Nephron (organoid): ENCODE measurements at regions not wholly inside any gene's neighbourhood (a gene's known extent, or its start where the extent isn't known, plus 50 kb on each side); places are given as distances from the start of the nearest gene placed in this dataset.

Experiments
- H3K27ac Mint-ChIP-seq, 3 experiments: 2 replicates each; pipeline ENCODE4 v1.8.0; 2020; ENCODE audit warnings: mixed read lengths in 3 of 3, mild to moderate bottlenecking in 2 of 3, moderate library complexity in 1 of 3
- H3K27me3 Mint-ChIP-seq: 2 replicates; pipeline ENCODE4 v1.8.0; 2021; ENCODE audit warnings: low read depth, mild to moderate bottlenecking, moderate library complexity, mixed read lengths
- H3K36me3 Mint-ChIP-seq: 2 replicates; pipeline ENCODE4 v1.8.0; 2020; ENCODE audit warnings: low read depth, mixed read lengths
- H3K4me1 Mint-ChIP-seq: 2 replicates; pipeline ENCODE4 v1.8.0; 2020; ENCODE audit warnings: mixed read lengths
- H3K4me3 Mint-ChIP-seq, 3 experiments: 2 replicates each; pipeline ENCODE4 v1.8.0; 2020; ENCODE audit warnings: mild to moderate bottlenecking in 3 of 3, mixed read lengths in 3 of 3, moderate library complexity in 2 of 3
- H3K9me3 Mint-ChIP-seq: 2 replicates; pipeline ENCODE4 v1.8.0; 2020; ENCODE audit warnings: mixed read lengths
- CTCF ChIP-seq, 3 experiments: fragments of 200-600 bp; sonication (generic); IDR thresholded peaks; one replicate each; pipeline ENCODE4 v1.5.0; 2021; ENCODE audit warnings: antibody characterized with exemption in 3 of 3; ENCODE audit not compliant: unreplicated experiment in 3 of 3

DNA sequence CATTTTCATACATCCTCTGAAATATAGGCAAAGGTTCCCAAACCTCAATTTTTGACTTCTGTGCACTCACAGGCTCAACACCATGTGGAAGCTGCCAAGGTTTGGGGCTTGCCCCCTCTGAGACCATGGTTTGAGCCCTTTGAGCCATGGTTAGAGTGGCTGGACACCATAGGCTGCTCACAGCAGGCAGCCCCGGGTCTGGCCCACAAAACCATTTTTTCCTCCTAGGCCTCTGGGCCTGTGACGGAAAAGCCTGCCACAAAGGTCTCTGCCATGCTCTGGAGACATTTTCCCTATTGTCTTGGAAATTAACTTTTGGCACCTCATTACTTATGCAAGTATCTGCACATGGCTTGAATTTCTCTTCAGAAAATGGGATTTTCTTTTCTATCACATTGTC is 1113.2 kb upstream of the ATXN7L3B start:
- Mint-ChIP-seq H3K4me3 (no peak overlapping the region), H3K36me3 (peaks cover 3% of the 10 kb centered on the region), H3K27me3 (no peaks in the 10 kb centered on the region), H3K27ac (no peak overlapping the region), H3K9me3 (peaks cover 12% of the 10 kb centered on the region), H3K4me1 (no peaks in the 10 kb centered on the region)
- TF ChIP-seq CTCF (IDR thresholded peaks at IDR 0.05; ENCODE audit: unreplicated experiment in 3 of 3) = no peak

GRCh38 chr12:73445658-73446324 is 1091.8 kb upstream of the ATXN7L3B start:
- no peak for TF ChIP-seq CTCF (IDR thresholded peaks at IDR 0.05; ENCODE audit: unreplicated experiment in 3 of 3)
- Mint-ChIP-seq H3K9me3 (no peaks in the 10 kb centered on the region), H3K27ac (no peak overlapping the region)

GRCh38 chr12:73452672-73453469 is 1084.8 kb upstream of the ATXN7L3B start:
- no peaks in the 10 kb centered on the region for H3K4me1 Mint-ChIP-seq
- no peaks in the 10 kb centered on the region for H3K27me3 Mint-ChIP-seq
- no peak for TF ChIP-seq CTCF (IDR thresholded peaks at IDR 0.05; ENCODE audit: unreplicated experiment in 3 of 3)
- no peaks in the 10 kb centered on the region for H3K36me3 Mint-ChIP-seq
- H3K27ac Mint-ChIP-seq = no peak overlapping the region
- no peak overlapping the region for H3K4me3 Mint-ChIP-seq
- H3K9me3 Mint-ChIP-seq = no peaks in the 10 kb centered on the region

More at GRCh38 chr12:73445658-73446324, 1091.8 kb upstream of the ATXN7L3B start:
- Mint-ChIP-seq H3K4me1 (no peaks in the 10 kb centered on the region), H3K27me3 (no peaks in the 10 kb centered on the region), H3K4me3 (no peak overlapping the region), H3K36me3 (no peaks in the 10 kb centered on the region)

- TF ChIP-seq CTCF (IDR thresholded peaks at IDR 0.05; ENCODE audit: unreplicated experiment in 3 of 3) = no peak
- Mint-ChIP-seq H3K27ac (no peak overlapping the region), H3K36me3 (no peaks in the 10 kb centered on the region), H3K27me3 (no peaks in the 10 kb centered on the region), H3K9me3 (no peaks in the 10 kb centered on the region), H3K4me3 (no peak overlapping the region), H3K4me1 (no peaks in the 10 kb centered on the region)
These were observed 1077.4 kb upstream of the ATXN7L3B start for GRCh38 chr12:73460212-73460611.

DNA sequence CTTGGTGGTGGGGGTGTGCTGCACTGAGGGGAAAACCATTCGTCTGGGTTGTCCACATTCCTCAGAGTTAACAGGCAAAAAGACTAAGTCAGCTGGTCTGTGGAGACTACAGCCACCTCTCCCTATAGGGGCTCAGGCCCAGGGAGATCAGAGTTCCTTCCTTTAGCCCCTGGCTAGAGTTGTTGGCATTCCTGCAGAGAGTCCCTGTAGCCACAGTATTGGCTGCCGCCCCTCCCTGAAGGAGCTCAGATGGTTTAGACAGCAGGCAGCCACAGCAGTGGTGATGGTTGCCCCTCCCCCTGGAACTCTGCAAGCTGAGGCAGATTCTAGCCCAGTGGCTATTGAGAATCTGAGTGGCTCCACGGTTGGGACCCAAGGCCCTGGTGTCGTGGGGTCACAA is 1072.5 kb upstream of the ATXN7L3B start:
- Mint-ChIP-seq H3K9me3 (peaks cover 5% of the 10 kb centered on the region), H3K4me1 (no peaks in the 10 kb centered on the region), H3K27me3 (no peaks in the 10 kb centered on the region), H3K27ac (no peak overlapping the region), H3K36me3 (no peaks in the 10 kb centered on the region), H3K4me3 (no peak overlapping the region)
- TF ChIP-seq CTCF (IDR thresholded peaks at IDR 0.05; ENCODE audit: unreplicated experiment in 3 of 3) = no peak
